ENCODE measurements at regions not wholly inside any gene's neighbourhood (a gene's known extent, or its start where the extent isn't known, plus 50 kb on each side); places are given as distances from the start of the nearest gene placed in this dataset.

- TF ChIP-seq POLR2A (IDR thresholded peaks at IDR 0.05) (no peak), CTCF (IDR thresholded peaks at IDR 0.05) (no peak)
Observed at GRCh38 chr3:161567577-161568361, 71.2 kb downstream of the OTOL1 start.

Measured in gastroesophageal sphincter (tissue), 3 donors.